HepG2 (cell line): ENCODE measurements at regions not wholly inside any gene's neighbourhood (a gene's known extent, or its start where the extent isn't known, plus 50 kb on each side); places are given as distances from the start of the nearest gene placed in this dataset.

Source experiments
- ATAC-seq: fragments of 200-7000 bp; cut with Tn5 transposase; 3 replicates; pipeline ENCODE4 v1.9.1; 2020; ENCODE audit warnings: mild to moderate bottlenecking, moderate library complexity
- BruUV-seq: library from RNA; stranded (reverse); fragments of 400-500 nt; replicated peaks from 2 replicates; lab custom pipeline; 2021; lab: Mats Ljungman, UMichigan
- CTCF ChIA-PET: fragments of 300-600 bp; formaldehyde crosslinking; extraction: SDS; loops from one replicate; lab custom pipeline; 2021; ENCODE audit warnings: low total read pairs, inconsistent platforms, low intra/inter-chr PET ratio; lab: Yijun Ruan, JAX
- POLR2A ChIA-PET: fragments of 350-600 bp; sonication (Branson Sonifier 250); formaldehyde crosslinking; loops from one replicate; lab custom pipeline; 2020; ENCODE audit warnings: antibody characterized with exemption, inconsistent platforms; lab: Yijun Ruan, JAX
- DNase-seq: peaks from one replicate; pipeline ENCODE4 v3.0.0-alpha.2; 2015; ENCODE audit warnings: low spot score
- FAIRE-seq: peaks from 3 replicates; lab custom pipeline; 2011; peaks lifted over from hg19 to GRCh38; lab: Jason Lieb, UNC
- H2AFZ ChIP-seq: one replicate; pipeline ENCODE4 v1.6.1; 2011; ENCODE audit warnings: low read length, inconsistent platforms
- H3K27ac ChIP-seq: fragments of 300-600 bp; 3 replicates; pipeline ENCODE4 v1.8.0; 2011; ENCODE audit warnings: mixed run types, mild to moderate bottlenecking, mixed read lengths, low read length, inconsistent platforms; ENCODE audit not compliant: insufficient read depth; ENCODE audit errors: extremely low read length
- H3K27me3 ChIP-seq, 2 experiments: fragments of 200-600 bp in 1 of 2; 2 replicates in 1 of 2; 3 replicates in 1 of 2; pipeline versions ENCODE4 v1.6.0 to v1.8.0; 2011; ENCODE audit warnings: low read length in 2 of 2, mild to moderate bottlenecking in 2 of 2, moderate library complexity in 2 of 2, inconsistent platforms in 1 of 2; ENCODE audit not compliant: insufficient read depth in 2 of 2, control insufficient read depth in 1 of 2
- H3K36me3 ChIP-seq, 2 experiments: fragments of 200-600 bp in 1 of 2; replicated peaks in 1 of 2; 2 replicates in 1 of 2; 3 replicates in 1 of 2; pipeline versions ENCODE4 v1.5.1 to v1.8.0; 2011; ENCODE audit warnings: low read length in 2 of 2, inconsistent platforms in 1 of 2; ENCODE audit not compliant: insufficient read depth in 2 of 2, control insufficient read depth in 1 of 2
- H3K4me1 ChIP-seq: 2 replicates; pipeline ENCODE4 v1.5.1; 2012; ENCODE audit warnings: low read length, inconsistent platforms; ENCODE audit not compliant: insufficient read depth
- H3K4me2 ChIP-seq: 2 replicates; pipeline ENCODE4 v1.6.0; 2011; ENCODE audit warnings: low read depth, low read length, inconsistent platforms
- H3K4me3 ChIP-seq, 3 experiments: fragments of 200-600 bp in 1 of 3; sonication (generic), shearing (Covaris generic) in 1 of 3; replicated peaks in 1 of 3; 2 replicates each; pipeline ENCODE4 v1.5.1; 2011 to 2016; ENCODE audit warnings: low read length in 3 of 3, inconsistent platforms in 2 of 3, low read depth in 2 of 3, mild to moderate bottlenecking in 2 of 3, control low read depth in 1 of 3, mixed read lengths in 1 of 3; ENCODE audit not compliant: insufficient read depth in 1 of 3
- H3K79me2 ChIP-seq: one replicate; pipeline ENCODE4 v1.6.1; 2011; ENCODE audit warnings: low read length, inconsistent platforms; ENCODE audit not compliant: insufficient read depth
- H3K9ac ChIP-seq: 2 replicates; pipeline ENCODE4 v1.6.0; 2011; ENCODE audit warnings: mild to moderate bottlenecking, low read depth, low read length, inconsistent platforms; ENCODE audit not compliant: insufficient read depth
- H3K9me3 ChIP-seq: 2 replicates; pipeline ENCODE4 v1.5.1; 2012; ENCODE audit warnings: mild to moderate bottlenecking, low read length
- H4K20me1 ChIP-seq: 2 replicates; pipeline ENCODE4 v1.6.0; 2011; ENCODE audit warnings: inconsistent platforms, mild to moderate bottlenecking, low read length, moderate library complexity; ENCODE audit not compliant: insufficient read depth
- ATF7 ChIP-seq, 2 experiments: fragments of 450-650 bp in 1 of 2; sonication (generic) in 1 of 2; formaldehyde crosslinking in 1 of 2; IDR thresholded peaks; 2 replicates each; pipeline versions ENCODE4 v1.4.0 to v1.6.1; 2016 to 2020; ENCODE audit warnings: antibody characterized with exemption in 1 of 2, mild to moderate bottlenecking in 1 of 2, missing genetic modification reagents in 1 of 2
- DMAP1 ChIP-seq: IDR thresholded peaks from 2 replicates; pipeline ENCODE4 v1.6.1; 2016
- FLYWCH1 ChIP-seq: sonication (generic); formaldehyde crosslinking; IDR thresholded peaks from 2 replicates; pipeline ENCODE4 v1.8.1; 2023; ENCODE audit warnings: mild to moderate bottlenecking, missing genetic modification reagents
- KDM6A ChIP-seq: IDR thresholded peaks from 2 replicates; pipeline ENCODE4 v1.6.1; 2016; ENCODE audit warnings: low read depth
- MED13 ChIP-seq: sonication (generic); formaldehyde crosslinking; IDR thresholded peaks from 2 replicates; pipeline ENCODE4 v1.5.0; 2020; ENCODE audit warnings: missing genetic modification reagents
- PHB2 ChIP-seq: fragments of 450-650 bp; IDR thresholded peaks from 2 replicates; pipeline ENCODE4 v1.6.1; 2018; ENCODE audit not compliant: partially characterized antibody
- PRMT3 ChIP-seq: sonication (generic); formaldehyde crosslinking; IDR thresholded peaks from 2 replicates; pipeline ENCODE4 v1.8.1; 2022; ENCODE audit warnings: low read depth, mild to moderate bottlenecking, moderate library complexity, missing genetic modification reagents, borderline replicate concordance
- SALL2 ChIP-seq: sonication (generic); formaldehyde crosslinking; IDR thresholded peaks from 2 replicates; pipeline ENCODE4 v1.8.1; 2023; ENCODE audit warnings: mild to moderate bottlenecking, missing genetic modification reagents, inconsistent platforms
- TAF1 ChIP-seq: sonication (generic); formaldehyde crosslinking; IDR thresholded peaks from 2 replicates; pipeline ENCODE4 v1.4.0; 2020; ENCODE audit warnings: missing genetic modification reagents
- ZBTB1 ChIP-seq: sonication (generic); formaldehyde crosslinking; IDR thresholded peaks from 2 replicates; pipeline ENCODE4 v1.4.0; 2020; ENCODE audit warnings: missing genetic modification reagents, borderline replicate concordance
- ZNF451 ChIP-seq: sonication (generic); formaldehyde crosslinking; IDR thresholded peaks from 2 replicates; pipeline ENCODE4 v1.5.0; 2020; ENCODE audit warnings: mild to moderate bottlenecking, missing genetic modification reagents
- ZNF552 ChIP-seq: sonication (generic); formaldehyde crosslinking; IDR thresholded peaks from 2 replicates; pipeline ENCODE4 v1.9.0; 2022; ENCODE audit warnings: missing genetic modification reagents, mild to moderate bottlenecking, borderline replicate concordance
- ZSCAN9 ChIP-seq: IDR thresholded peaks from 2 replicates; pipeline ENCODE4 v1.6.1; 2016; ENCODE audit warnings: borderline replicate concordance
- WGBS: methylation state at CpG from one replicate; pipeline ENCODE4 v1.1.6; 2017; ENCODE audit warnings: low lambda C conversion rate; 5-methylcytosine and 5-hydroxymethylcytosine counted together
- in situ Hi-C: cut with HindIII; loops from 2 replicates; pipeline ENCODE4 v1.10.0; 2017; ENCODE audit warnings: low pct_unique_long_range_greater_than_20kb; ENCODE audit not compliant: extremely low pct_ligation_motif_present
- intact Hi-C: fragments of 100-400 bp; cut with micrococcal nuclease; formaldehyde crosslinking; loops from one replicate; pipeline ENCODE4 v1.10.0; 2022; ENCODE audit not compliant: unreplicated experiment
- TF ChIP-seq, protein P1 (sequence below): sonication (generic); formaldehyde crosslinking; IDR thresholded peaks from 2 replicates; pipeline ENCODE4 v1.5.1; 2020; ENCODE audit warnings: mild to moderate bottlenecking, missing genetic modification reagents, borderline replicate concordance

DNA sequence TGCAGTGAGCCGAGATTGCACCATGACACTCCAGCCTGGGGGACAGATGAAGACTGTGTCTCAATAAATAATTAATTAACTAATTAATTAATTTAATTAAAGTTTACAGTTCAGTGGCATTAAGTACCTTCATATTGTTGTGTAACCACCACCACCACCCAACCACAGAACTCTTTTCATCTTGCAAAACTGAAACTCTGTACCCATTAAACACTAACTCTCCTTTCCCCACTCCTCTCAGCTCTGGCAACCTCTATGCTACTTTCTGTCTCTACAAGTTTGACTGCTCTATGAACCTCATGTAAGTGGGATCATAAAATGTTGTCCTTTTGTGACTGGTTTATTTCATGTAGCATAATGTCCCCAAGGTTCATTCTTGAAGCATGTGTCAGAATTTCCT is 259.3 kb upstream of the MDFIC2 start:
- no peaks in the 10 kb centered on the region for H3K27me3 ChIP-seq
- 46% methylated on average over 1 of the region's 1 CpG for WGBS
- DNase-seq, result no peak
- no peak overlapping the region for H2AFZ ChIP-seq
- no peaks in the 10 kb centered on the region for H3K9me3 ChIP-seq
- H3K27ac ChIP-seq, result no peak overlapping the region
- in situ Hi-C loops (no loop called here), intact Hi-C loops (no loop called here)
- no peak for ATAC-seq
- no peak overlapping the region for H3K4me2 ChIP-seq
- no peak overlapping the region for H3K4me3 ChIP-seq
- no TSS peak for BruUV-seq
- no peaks in the 10 kb centered on the region for H3K36me3 ChIP-seq
- no peak for TF ChIP-seq PHB2
- no peak for TF ChIP-seq MED13 (CRISPR knock-in tag)
- TF ChIP-seq ZSCAN9, result no peak
- no peak for TF ChIP-seq ZBTB1 (CRISPR knock-in tag)
- no peak for TF ChIP-seq FLYWCH1 (CRISPR knock-in tag)
- no peak for TF ChIP-seq ZNF451
- TF ChIP-seq TAF1 (CRISPR knock-in tag), result no peak
- TF ChIP-seq SALL2 (CRISPR knock-in tag), result no peak
- TF ChIP-seq ATF7 (IDR thresholded peaks at IDR 0.05), result no peak
- no peak for TF ChIP-seq ATF7 (CRISPR knock-in tag; IDR thresholded peaks at IDR 0.05)
- TF ChIP-seq, protein P1, sequence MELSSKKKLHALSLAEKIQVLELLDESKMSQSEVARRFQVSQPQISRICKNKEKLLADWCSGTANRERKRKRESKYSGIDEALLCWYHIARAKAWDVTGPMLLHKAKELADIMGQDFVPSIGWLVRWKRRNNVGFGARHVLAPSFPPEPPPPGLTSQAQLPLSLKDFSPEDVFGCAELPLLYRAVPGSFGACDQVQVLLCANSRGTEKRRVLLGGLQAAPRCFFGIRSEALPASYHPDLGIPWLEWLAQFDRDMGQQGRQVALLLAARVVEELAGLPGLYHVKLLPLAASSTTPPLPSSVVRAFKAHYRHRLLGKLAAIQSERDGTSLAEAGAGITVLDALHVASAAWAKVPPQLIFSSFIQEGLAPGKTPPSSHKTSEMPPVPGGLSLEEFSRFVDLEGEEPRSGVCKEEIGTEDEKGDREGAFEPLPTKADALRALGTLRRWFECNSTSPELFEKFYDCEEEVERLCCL, result no peak
- no peak for TF ChIP-seq ZNF552 (CRISPR knock-in tag)
- no peak for TF ChIP-seq PRMT3
- no peak for TF ChIP-seq DMAP1 (CRISPR knock-in tag)
- no peak for TF ChIP-seq KDM6A
- CTCF ChIA-PET, result no interaction called here
- no peak overlapping the region for H3K9ac ChIP-seq
- no peak for FAIRE-seq
- H3K4me1 ChIP-seq, result no peaks in the 10 kb centered on the region
- H3K79me2 ChIP-seq, result no peaks in the 10 kb centered on the region
- POLR2A ChIA-PET, result no interaction called here
- no peaks in the 10 kb centered on the region for H4K20me1 ChIP-seq
